ENCODE measurements at regions not wholly inside any gene's neighbourhood (a gene's known extent, or its start where the extent isn't known, plus 50 kb on each side); places are given as distances from the start of the nearest gene placed in this dataset.

DNA sequence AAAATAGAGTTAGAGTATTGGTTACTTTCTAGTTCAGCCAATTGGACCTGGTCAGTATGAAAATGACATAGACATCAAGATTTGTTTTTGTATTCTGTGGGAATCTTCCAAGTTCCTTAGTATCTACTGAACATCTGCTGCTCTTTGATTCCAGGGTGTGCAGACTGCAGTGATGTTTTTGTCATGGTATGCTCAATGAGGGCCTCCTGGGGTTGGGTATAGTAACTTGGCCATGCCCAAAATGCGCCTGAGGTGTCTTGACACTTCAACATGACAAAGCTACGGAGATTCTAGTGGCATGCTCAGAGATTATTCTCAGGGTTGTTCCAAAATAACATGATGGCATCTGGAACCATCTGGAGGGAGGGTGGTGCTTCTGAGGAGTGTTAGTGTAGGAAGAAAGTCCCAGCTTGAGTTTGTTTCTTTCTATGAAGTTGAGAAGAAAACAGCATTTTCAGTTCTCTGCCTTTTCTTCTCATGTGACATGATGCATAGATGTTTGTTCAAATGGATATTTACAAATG, 313.5 kb upstream of the TBL1XR1 start:
- ATAC-seq (ENCODE audit: low FRiP score) (no peak), DNase-seq (ENCODE audit: low spot score) (no peak)
- TF ChIP-seq, protein P1, sequence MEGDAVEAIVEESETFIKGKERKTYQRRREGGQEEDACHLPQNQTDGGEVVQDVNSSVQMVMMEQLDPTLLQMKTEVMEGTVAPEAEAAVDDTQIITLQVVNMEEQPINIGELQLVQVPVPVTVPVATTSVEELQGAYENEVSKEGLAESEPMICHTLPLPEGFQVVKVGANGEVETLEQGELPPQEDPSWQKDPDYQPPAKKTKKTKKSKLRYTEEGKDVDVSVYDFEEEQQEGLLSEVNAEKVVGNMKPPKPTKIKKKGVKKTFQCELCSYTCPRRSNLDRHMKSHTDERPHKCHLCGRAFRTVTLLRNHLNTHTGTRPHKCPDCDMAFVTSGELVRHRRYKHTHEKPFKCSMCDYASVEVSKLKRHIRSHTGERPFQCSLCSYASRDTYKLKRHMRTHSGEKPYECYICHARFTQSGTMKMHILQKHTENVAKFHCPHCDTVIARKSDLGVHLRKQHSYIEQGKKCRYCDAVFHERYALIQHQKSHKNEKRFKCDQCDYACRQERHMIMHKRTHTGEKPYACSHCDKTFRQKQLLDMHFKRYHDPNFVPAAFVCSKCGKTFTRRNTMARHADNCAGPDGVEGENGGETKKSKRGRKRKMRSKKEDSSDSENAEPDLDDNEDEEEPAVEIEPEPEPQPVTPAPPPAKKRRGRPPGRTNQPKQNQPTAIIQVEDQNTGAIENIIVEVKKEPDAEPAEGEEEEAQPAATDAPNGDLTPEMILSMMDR (IDR thresholded peaks at IDR 0.05): no peak

DNA sequence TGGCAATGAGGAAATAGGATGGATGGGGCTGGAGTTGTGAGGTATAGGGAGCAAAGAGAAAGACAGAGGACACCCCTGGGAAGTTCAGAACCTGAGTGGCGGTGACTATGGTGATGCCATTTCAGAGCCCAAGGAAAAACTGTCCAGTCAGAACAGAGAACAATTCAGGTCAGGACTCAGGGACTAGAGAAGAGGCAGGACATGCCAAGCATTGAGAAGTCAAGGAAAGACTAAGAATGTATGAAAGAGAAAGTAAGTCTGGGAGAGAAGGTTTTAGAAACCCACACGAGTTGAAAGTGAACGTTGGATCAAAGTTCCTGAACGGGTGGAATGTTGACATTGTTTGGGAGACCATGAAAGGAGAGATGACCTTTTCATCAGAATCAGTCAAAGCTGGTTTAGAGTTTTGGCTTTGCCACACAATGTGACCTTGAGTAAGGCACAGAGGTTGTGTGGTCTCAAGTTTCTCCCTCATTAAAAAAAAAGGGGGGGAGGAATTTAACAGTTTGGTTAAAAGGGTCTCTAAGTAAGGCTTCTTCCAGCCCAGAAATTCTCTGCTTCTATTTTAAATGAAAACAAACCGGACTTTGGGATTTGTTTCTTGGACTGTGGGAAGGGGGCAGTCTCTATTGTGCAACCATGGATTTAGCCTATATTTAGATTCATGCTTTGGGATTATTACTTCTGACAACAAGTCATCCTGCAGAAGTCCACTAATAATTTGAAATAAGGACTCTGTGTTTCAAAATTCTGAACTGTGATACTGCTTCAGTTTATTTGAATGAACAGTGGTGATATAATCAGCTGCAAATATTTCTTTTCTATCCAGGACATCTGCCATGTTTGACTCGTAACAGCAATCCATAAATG, 315.9 kb upstream of the TBL1XR1 start:
- ATAC-seq (ENCODE audit: low FRiP score) (no peak), DNase-seq (ENCODE audit: low spot score) (no peak)

DNA sequence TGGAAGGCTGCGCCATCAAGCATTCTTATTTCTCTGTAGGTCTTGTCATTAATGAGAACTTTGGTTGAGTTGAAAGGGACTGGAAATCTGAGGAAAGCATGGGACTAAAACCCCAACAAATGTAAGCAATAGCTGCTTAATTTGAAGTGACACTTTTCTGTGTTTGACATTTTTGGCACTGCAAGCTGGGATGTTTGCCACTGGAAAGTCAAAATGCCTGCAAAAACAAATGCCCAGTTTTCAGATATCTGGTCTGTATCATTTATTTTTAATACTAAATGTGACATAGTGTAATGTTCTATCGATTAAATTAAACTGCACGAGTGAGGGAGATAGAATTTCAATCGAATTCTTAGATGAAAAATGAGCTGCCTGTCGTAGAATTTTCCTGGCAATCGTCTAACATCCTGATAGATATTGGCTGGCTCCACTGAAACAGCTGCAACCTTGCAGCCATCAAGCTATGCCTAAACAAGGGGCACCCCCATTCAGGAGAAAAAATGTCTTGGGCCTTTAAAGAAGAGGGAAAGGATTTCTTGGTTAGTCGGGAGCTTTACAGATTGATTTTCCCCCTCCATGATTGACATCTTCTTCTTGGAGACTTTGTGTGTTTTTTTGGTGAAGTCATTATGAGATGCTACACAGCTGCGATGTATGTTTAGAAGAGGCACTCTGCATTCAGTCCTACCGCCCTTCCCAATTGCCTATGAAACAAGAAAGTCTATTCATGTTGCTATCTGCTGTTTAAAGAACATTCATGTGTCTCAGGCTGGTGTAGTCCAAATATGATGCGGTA, 316.7 kb upstream of the TBL1XR1 start:
- no peak for ATAC-seq (ENCODE audit: low FRiP score)
- TF ChIP-seq, protein P1 (IDR thresholded peaks at IDR 0.05): no peak
- DNase-seq (ENCODE audit: low spot score): no peak

More for the DNA sequence above, 315.9 kb upstream of the TBL1XR1 start:
- TF ChIP-seq, protein P1 (IDR thresholded peaks at IDR 0.05): no peak

DNA sequence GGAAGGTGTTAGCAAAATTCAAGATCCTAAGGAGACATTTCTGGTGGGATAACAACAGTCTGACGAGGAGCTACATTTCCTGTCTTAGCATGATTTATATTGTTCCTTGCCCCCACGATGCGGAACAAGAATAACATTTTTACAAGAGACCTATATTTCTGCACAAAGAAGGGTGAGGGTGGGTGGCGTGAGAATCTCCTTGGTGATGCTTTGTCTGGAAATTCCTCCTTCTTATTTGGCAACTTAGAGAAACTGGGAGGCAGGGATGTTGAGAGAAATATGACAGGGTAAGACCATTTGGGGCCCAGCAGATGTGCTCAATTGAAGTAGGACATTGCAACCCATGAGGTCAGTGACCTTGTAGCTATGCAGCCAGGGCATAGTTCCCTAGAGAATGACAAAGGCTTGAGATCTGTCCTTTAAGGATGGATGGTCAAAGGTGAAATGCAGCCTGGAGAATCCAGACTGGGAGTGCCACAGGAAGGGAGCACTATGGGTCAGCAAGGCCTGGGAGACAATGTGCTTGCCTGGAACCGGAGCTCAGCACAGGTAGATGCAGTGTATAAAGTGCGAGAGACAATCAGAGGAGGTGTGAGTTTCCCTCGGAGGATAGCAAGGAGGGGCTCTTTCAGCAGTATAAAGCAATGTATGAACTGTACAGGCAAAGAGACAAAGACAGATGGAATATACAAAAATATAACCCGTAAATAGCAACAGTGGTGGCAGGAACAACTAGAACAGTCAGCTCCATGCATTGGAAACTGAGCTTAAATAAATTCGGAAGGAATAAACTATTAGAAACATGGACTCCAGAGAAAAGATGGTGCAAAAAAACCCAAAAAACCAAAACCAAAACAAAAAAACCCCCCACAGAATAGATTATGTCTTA, 317.6 kb upstream of the TBL1XR1 start:
- TF ChIP-seq, protein P1 (IDR thresholded peaks at IDR 0.05): no peak
- no peak for ATAC-seq (ENCODE audit: low FRiP score)

DNA sequence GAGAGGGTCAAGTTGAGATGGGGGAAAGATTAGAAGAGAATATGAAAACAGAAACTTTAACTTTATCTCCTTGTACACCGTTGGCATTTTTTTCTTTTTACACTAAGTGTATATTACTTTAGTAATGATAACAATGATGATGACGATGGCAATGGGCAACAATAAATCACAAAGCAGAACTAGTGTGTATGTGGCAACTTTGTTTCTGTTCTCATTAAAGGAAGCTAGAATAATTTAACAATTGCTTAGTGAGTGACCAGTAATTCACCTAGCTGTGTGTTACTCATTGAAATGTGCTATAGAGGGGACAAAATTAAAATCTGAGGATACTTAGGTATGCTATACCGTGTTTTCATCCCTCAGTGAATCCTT, 318.5 kb upstream of the TBL1XR1 start:
- ATAC-seq (ENCODE audit: low FRiP score) (no peak), DNase-seq (ENCODE audit: low spot score) (no peak)
- TF ChIP-seq, protein P1 (IDR thresholded peaks at IDR 0.05): no peak

More for the DNA sequence above, 317.6 kb upstream of the TBL1XR1 start:
- DNase-seq (ENCODE audit: low spot score): no peak

Data from omental fat pad (tissue), 3 donors.